Spleen (tissue), 7 donors: ENCODE measurements at regions not wholly inside any gene's neighbourhood (a gene's known extent, or its start where the extent isn't known, plus 50 kb on each side); places are given as distances from the start of the nearest gene placed in this dataset.

Source experiments
- POLR2A ChIP-seq, 3 donors: fragments of 450-650 bp; IDR thresholded peaks; one replicate each; pipeline ENCODE4 v1.5.1; 2017; ENCODE audit warnings: antibody characterized with exemption in 3 of 3, mild to moderate bottlenecking in 1 of 3
- POLR2AphosphoS5 ChIP-seq, 3 donors: sonication (generic); formaldehyde crosslinking; IDR thresholded peaks; one replicate each; pipeline ENCODE4 v1.5.1; 2017; ENCODE audit warnings: antibody characterized with exemption in 3 of 3
- TF ChIP-seq, protein P1 (sequence below), 11 experiments: fragments of 200-600 bp in 7 of 11; fragments of 450-650 bp in 4 of 11; sonication (generic) in 4 of 11; IDR thresholded peaks in 8 of 11; conservative IDR thresholded peaks in 3 of 11; 1 replicate in 7 of 11; 2 replicates in 4 of 11; pipeline versions ENCODE4 v1.4.0 to v1.8.0; 2016 to 2021; ENCODE audit warnings: antibody characterized with exemption in 11 of 11, inconsistent platforms in 4 of 11, mild to moderate bottlenecking in 1 of 11
- donor health status: DM: no; HTN: no; CAD: no; lungs with moderate emphysema.
- donor health status: DM: no; HTN: no; CAD: no.
- donor health status: DM: no; HTN: no; CAD: no.

GRCh38 chr3:14345496-14346150 lies 56.8 kb upstream of the SLC6A6 start:
- TF ChIP-seq POLR2A (IDR thresholded peaks at IDR 0.05) (no peak), POLR2AphosphoS5 (IDR thresholded peaks at IDR 0.05) (no peak)
- TF ChIP-seq, protein P1, sequence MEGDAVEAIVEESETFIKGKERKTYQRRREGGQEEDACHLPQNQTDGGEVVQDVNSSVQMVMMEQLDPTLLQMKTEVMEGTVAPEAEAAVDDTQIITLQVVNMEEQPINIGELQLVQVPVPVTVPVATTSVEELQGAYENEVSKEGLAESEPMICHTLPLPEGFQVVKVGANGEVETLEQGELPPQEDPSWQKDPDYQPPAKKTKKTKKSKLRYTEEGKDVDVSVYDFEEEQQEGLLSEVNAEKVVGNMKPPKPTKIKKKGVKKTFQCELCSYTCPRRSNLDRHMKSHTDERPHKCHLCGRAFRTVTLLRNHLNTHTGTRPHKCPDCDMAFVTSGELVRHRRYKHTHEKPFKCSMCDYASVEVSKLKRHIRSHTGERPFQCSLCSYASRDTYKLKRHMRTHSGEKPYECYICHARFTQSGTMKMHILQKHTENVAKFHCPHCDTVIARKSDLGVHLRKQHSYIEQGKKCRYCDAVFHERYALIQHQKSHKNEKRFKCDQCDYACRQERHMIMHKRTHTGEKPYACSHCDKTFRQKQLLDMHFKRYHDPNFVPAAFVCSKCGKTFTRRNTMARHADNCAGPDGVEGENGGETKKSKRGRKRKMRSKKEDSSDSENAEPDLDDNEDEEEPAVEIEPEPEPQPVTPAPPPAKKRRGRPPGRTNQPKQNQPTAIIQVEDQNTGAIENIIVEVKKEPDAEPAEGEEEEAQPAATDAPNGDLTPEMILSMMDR (IDR thresholded peaks at IDR 0.05 in 8 of 11, conservative IDR thresholded peaks at IDR 0.05 in 3 of 11): no peak
